HepG2 (cell line): ENCODE measurements at regions not wholly inside any gene's neighbourhood (a gene's known extent, or its start where the extent isn't known, plus 50 kb on each side); places are given as distances from the start of the nearest gene placed in this dataset.

ENCODE experiments used
- EP300 ChIP-seq, 3 experiments: sonication (generic) in 1 of 3; formaldehyde crosslinking in 1 of 3; IDR thresholded peaks; 2 replicates each; pipeline versions ENCODE4 v1.5.1 to v1.6.1; 2011 to 2020; ENCODE audit warnings: low read depth in 2 of 3, low read length in 2 of 3, borderline replicate concordance in 1 of 3, improper control_type of control experiment in 1 of 3, mild to moderate bottlenecking in 1 of 3, missing genetic modification reagents in 1 of 3, moderate library complexity in 1 of 3
- PRDM4 ChIP-seq: sonication (generic); formaldehyde crosslinking; IDR thresholded peaks from 2 replicates; pipeline ENCODE4 v1.9.0; 2021; ENCODE audit warnings: missing genetic modification reagents, borderline replicate concordance
- SAP130 ChIP-seq: IDR thresholded peaks from 2 replicates; pipeline ENCODE4 v1.6.1; 2016; ENCODE audit warnings: low read depth
- SIN3B ChIP-seq: fragments of 150-350 bp; IDR thresholded peaks from 2 replicates; pipeline ENCODE4 v1.6.1; 2014; ENCODE audit warnings: low read length
- ZNF205 ChIP-seq: IDR thresholded peaks from 2 replicates; pipeline ENCODE4 v1.6.1; 2018; ENCODE audit warnings: missing biosample characterization, missing genetic modification reagents
- ZNF354B ChIP-seq: sonication (generic); formaldehyde crosslinking; IDR thresholded peaks from 2 replicates; pipeline ENCODE4 v1.8.0; 2022; ENCODE audit warnings: mild to moderate bottlenecking, missing genetic modification reagents
- ZNF543 ChIP-seq: sonication (generic); formaldehyde crosslinking; IDR thresholded peaks from 2 replicates; pipeline ENCODE4 v1.4.0; 2020; ENCODE audit warnings: mild to moderate bottlenecking, missing genetic modification reagents
- ZNF577 ChIP-seq: sonication (generic); formaldehyde crosslinking; IDR thresholded peaks from 2 replicates; pipeline ENCODE4 v1.4.0; 2020; ENCODE audit warnings: mild to moderate bottlenecking, low read depth, missing genetic modification reagents, borderline replicate concordance
- ZSCAN29 ChIP-seq: sonication (generic); formaldehyde crosslinking; conservative IDR thresholded peaks from 2 replicates; pipeline ENCODE4 v1.4.0; 2020; ENCODE audit warnings: mild to moderate bottlenecking, missing genetic modification reagents
- TF ChIP-seq, protein P1 (sequence below): sonication (generic); formaldehyde crosslinking; IDR thresholded peaks from 2 replicates; pipeline ENCODE4 v1.9.0; 2021; ENCODE audit warnings: missing genetic modification reagents, borderline replicate concordance
- TF ChIP-seq, protein P2 (sequence below): sonication (generic); formaldehyde crosslinking; IDR thresholded peaks from 2 replicates; pipeline ENCODE4 v1.8.1; 2022; ENCODE audit warnings: low read depth, mild to moderate bottlenecking, missing genetic modification reagents
- TF ChIP-seq, protein P3 (sequence below): IDR thresholded peaks from 2 replicates; pipeline ENCODE4 v1.6.1; 2012; ENCODE audit warnings: low read length, improper control_type of control experiment

DNA sequence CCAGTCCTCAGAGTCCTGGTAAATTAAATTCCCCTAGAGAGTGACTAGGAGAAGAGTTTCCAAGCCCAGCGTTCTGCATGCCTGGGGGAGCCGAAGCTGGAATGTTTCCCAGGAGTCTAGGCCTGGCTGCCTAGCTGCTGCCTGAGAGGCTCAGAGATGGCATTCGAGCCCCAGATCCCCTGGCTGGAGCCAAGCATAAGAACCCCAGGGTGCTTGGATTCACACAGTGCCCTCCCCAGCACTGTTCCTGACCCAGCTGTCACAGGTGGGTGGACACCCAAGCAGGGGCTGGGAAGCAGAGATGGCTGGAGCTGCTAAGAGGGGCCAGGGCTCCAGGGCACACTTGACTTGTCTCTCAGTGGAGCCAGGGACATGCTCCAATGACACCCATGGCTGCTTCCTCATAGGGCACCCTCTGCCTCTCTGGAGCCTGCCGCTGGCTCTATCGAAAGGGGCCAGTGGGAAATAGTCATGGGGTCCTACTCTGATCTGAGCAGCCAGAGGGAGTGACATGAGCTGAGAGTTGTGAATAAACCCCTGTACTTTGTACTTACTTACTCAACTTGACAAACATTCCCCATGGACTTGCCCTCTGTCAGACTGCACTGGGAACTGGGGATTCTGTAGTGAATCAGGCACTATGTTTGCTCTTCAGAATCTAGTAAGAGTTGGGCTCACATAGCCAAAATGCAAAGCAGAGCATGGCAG is 62.6 kb upstream of the XPA start (continued):
- TF ChIP-seq EP300 (IDR thresholded peaks at IDR 0.05; ENCODE audit: low read depth in 2 of 2, low read length in 2 of 2) (peak in 1 of 2 experiments; percentile 83; a peak in 2 of 4 replicates), EP300 (CRISPR knock-in tag; IDR thresholded peaks at IDR 0.05; ENCODE audit: borderline replicate concordance) (no peak), SIN3B (no peak), ZNF577 (no peak), ZNF205 (CRISPR knock-in tag) (no peak), ZNF354B (CRISPR knock-in tag) (no peak), ZNF543 (CRISPR knock-in tag) (no peak), ZSCAN29 (CRISPR knock-in tag) (no peak), PRDM4 (CRISPR knock-in tag) (no peak), SAP130 (CRISPR knock-in tag) (peak; percentile 72)
- TF ChIP-seq, protein P1, sequence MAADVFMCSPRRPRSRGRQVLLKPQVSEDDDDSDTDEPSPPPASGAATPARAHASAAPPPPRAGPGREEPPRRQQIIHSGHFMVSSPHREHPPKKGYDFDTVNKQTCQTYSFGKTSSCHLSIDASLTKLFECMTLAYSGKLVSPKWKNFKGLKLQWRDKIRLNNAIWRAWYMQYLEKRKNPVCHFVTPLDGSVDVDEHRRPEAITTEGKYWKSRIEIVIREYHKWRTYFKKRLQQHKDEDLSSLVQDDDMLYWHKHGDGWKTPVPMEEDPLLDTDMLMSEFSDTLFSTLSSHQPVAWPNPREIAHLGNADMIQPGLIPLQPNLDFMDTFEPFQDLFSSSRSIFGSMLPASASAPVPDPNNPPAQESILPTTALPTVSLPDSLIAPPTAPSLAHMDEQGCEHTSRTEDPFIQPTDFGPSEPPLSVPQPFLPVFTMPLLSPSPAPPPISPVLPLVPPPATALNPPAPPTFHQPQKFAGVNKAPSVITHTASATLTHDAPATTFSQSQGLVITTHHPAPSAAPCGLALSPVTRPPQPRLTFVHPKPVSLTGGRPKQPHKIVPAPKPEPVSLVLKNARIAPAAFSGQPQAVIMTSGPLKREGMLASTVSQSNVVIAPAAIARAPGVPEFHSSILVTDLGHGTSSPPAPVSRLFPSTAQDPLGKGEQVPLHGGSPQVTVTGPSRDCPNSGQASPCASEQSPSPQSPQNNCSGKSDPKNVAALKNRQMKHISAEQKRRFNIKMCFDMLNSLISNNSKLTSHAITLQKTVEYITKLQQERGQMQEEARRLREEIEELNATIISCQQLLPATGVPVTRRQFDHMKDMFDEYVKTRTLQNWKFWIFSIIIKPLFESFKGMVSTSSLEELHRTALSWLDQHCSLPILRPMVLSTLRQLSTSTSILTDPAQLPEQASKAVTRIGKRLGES (CRISPR knock-in tag): no peak
- TF ChIP-seq, protein P2, sequence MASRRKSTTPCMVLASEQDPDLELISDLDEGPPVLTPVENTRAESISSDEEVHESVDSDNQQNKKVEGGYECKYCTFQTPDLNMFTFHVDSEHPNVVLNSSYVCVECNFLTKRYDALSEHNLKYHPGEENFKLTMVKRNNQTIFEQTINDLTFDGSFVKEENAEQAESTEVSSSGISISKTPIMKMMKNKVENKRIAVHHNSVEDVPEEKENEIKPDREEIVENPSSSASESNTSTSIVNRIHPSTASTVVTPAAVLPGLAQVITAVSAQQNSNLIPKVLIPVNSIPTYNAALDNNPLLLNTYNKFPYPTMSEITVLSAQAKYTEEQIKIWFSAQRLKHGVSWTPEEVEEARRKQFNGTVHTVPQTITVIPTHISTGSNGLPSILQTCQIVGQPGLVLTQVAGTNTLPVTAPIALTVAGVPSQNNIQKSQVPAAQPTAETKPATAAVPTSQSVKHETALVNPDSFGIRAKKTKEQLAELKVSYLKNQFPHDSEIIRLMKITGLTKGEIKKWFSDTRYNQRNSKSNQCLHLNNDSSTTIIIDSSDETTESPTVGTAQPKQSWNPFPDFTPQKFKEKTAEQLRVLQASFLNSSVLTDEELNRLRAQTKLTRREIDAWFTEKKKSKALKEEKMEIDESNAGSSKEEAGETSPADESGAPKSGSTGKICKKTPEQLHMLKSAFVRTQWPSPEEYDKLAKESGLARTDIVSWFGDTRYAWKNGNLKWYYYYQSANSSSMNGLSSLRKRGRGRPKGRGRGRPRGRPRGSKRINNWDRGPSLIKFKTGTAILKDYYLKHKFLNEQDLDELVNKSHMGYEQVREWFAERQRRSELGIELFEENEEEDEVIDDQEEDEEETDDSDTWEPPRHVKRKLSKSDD (CRISPR knock-in tag): no peak
- TF ChIP-seq, protein P3, sequence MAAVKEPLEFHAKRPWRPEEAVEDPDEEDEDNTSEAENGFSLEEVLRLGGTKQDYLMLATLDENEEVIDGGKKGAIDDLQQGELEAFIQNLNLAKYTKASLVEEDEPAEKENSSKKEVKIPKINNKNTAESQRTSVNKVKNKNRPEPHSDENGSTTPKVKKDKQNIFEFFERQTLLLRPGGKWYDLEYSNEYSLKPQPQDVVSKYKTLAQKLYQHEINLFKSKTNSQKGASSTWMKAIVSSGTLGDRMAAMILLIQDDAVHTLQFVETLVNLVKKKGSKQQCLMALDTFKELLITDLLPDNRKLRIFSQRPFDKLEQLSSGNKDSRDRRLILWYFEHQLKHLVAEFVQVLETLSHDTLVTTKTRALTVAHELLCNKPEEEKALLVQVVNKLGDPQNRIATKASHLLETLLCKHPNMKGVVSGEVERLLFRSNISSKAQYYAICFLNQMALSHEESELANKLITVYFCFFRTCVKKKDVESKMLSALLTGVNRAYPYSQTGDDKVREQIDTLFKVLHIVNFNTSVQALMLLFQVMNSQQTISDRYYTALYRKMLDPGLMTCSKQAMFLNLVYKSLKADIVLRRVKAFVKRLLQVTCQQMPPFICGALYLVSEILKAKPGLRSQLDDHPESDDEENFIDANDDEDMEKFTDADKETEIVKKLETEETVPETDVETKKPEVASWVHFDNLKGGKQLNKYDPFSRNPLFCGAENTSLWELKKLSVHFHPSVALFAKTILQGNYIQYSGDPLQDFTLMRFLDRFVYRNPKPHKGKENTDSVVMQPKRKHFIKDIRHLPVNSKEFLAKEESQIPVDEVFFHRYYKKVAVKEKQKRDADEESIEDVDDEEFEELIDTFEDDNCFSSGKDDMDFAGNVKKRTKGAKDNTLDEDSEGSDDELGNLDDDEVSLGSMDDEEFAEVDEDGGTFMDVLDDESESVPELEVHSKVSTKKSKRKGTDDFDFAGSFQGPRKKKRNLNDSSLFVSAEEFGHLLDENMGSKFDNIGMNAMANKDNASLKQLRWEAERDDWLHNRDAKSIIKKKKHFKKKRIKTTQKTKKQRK: no peak
